HG02970 (cell line): ENCODE measurements at regions not wholly inside any gene's neighbourhood (a gene's known extent, or its start where the extent isn't known, plus 50 kb on each side); places are given as distances from the start of the nearest gene placed in this dataset.
"Not testable (repeated sequence)": the region's sequence is repeated elsewhere in the genome, so short reads cannot be mapped to it uniquely, and the experiment has no call there.

ENCODE experiments used
- ATAC-seq: cut with Tn5 transposase; IDR thresholded peaks from one replicate; pipeline ENCODE4 v1.9.1; 2021; ENCODE audit warnings: mild to moderate bottlenecking, moderate library complexity, moderate number of reproducible peaks; ENCODE audit not compliant: unreplicated experiment, low FRiP score

DNA sequence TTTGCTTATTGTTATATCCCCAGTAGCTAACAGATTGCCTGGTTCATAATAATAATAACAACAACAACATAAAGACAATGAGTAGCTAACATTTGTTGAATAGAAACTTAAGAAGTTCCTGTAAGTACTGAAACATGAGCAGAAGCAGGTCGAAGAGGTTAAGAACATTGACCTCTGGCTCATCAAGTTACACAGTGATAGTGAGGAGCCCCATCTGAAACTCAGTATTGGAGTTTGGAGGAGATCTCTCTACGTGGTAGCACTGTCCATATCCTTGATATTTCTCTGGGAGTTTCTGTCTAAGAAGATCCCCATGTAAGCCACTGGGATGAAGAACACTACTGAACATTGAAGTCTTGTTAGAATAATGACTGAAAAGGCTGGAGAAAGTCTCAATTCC is 600.4 kb downstream of the RFPL4B start:
- no peak for ATAC-seq

DNA sequence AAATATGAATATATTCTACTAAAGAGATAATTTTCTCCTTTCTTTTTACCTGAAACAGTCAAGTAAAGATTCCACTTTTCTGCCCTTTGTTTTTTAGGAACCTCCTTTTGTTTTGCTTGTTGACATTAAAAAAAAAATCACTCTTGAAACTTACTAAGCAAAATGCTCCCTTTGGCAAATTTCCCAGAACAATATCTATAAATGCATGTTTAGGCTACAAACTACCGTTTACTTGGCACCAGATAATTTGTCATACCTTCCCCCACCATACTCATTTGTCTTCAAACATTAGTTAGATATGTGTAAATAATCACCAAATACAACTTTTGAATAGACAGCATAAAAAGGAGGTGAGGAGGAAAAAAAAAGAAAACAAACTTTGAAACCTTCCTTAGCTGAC is 604.7 kb downstream of the RFPL4B start:
- ATAC-seq = no peak

GRCh38 chr6:112955743-112956142 is 608.6 kb downstream of the RFPL4B start:
- not testable (repeated sequence) for ATAC-seq

DNA sequence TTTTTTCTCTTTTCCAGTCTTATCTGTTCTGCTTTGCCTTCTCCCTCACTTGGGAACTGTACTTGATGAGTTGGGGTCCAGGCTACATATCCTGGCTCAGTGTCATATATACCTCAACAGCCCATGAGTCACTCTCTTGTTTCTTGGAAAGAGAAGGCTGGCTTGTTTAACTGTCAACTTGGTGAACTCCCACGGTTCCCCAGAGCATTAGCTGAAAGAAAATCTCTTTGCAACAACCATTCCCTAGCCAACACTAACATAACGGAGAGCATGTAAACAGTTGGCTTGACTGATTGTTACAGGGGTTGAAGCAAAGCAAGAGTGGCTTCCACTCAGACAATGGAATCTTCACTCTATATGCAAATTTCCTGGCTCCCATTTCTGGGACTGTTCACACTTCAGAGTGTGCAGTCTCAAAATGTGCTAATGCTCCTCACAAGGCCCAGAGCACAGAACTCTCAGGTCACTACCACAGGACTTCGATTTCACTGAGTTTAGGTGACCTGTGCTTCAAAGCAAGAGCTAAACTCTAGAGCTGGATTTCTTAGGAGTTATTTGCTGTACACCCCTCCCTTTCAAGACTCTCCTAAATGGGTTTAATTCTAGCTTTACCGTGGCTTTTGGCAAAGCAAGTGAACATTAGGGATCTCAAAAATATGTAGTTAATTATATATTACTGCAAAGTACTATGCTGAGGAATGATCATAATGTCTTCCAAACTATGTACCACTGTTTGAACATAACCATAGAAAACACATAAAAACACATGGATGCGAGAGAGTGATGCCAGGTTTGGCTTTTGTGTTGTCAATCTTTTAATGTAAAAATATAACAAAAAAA is 609.8 kb downstream of the RFPL4B start:
- ATAC-seq = no peak

GRCh38 chr6:112957536-112957916 is 610.4 kb downstream of the RFPL4B start:
- no peak for ATAC-seq

- ATAC-seq = not testable (repeated sequence)
Measured at GRCh38 chr6:112960130-112960529, 613.0 kb downstream of the RFPL4B start.

DNA sequence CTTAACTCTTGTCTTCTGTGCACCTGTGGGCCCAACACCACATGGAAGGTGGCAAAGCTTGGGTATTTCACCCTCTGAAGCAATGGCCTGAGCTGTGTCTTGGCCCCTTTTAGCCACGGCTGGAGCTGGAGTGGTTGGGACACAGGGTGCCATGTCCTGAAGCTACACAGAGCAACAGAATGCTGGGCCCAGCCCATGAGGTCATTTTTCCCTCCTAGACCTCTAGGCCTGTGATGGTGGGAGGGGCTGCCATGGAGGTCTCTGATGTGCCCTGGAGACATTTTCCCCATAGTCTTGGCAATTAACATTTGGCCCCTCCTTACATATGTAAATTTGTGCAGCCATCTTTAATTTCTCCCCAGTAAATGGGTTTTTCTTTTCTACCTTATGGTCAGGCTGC is 620.8 kb downstream of the RFPL4B start:
- ATAC-seq = no peak

DNA sequence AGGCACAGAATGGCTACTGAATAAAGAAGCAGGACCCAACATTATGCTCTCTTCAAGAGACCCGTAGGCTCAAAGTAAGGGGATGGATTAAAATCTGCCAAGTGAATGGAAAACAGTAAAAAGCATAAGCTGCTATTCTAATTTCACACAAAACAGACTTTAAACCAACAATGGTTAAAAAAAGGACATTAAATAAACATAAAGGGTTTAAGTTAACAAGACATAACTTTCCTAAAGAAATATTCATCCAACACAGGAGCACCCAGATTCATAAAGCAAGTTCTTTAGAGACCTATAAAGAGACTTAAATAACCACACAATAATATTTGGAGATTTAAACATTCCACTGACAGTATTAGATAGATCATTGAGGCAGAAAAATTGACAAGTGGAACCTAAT is 624.5 kb downstream of the RFPL4B start:
- no peak for ATAC-seq

DNA sequence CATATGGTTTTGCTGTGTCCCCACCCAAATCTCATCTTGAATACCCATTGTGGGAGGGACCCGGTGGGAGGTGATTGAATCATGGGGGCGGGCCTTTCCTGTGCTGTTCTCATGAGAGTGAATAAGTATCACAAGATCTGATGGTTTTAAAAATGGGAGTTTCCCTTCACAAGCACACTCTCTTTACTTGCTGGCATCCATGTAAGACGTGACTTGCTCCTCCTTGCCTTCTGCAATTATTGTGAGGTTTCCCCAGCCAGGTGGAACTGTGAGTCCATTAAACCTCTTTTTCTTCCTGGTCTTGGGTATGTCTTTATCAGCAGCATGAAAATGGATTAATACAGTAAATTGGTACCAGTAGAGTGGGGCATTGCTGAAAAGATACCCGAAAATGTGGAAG is 627.8 kb downstream of the RFPL4B start:
- ATAC-seq = not testable (repeated sequence)

- ATAC-seq = not testable (repeated sequence)
Measured at GRCh38 chr6:112976579-112976978, 629.4 kb downstream of the RFPL4B start.

- ATAC-seq = no peak
Measured at GRCh38 chr6:112979830-112980229, 632.7 kb downstream of the RFPL4B start.

- no peak for ATAC-seq
Measured at GRCh38 chr6:112980676-112981075, 633.5 kb downstream of the RFPL4B start.

DNA sequence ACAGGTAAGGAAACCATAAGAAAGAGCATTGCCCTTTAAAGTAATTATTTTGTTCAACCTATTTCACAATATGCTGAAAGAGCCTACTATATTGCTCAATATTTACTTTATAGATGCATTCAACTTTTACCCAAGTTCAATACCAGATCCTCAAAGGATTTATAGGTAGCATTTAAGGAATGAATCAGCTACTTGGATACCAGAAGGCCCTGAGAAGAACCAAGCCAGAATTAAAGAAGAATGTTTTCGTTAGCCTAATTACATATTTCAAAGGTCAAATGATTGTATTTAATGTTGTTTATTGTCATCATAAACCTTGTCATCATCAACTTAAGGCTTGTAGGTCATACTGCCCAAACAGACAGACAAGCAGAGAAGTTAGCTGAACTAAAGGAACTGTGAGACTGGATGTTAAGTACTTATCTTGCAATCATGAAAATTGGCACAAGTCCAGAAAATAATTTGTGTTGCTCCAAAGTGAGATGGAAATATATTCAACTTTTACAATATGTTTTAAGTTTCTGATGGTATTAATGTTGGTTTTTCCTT is 636.7 kb downstream of the RFPL4B start:
- no peak for ATAC-seq

- no peak for ATAC-seq
Measured at GRCh38 chr6:112984899-112985298, 637.8 kb downstream of the RFPL4B start.

DNA sequence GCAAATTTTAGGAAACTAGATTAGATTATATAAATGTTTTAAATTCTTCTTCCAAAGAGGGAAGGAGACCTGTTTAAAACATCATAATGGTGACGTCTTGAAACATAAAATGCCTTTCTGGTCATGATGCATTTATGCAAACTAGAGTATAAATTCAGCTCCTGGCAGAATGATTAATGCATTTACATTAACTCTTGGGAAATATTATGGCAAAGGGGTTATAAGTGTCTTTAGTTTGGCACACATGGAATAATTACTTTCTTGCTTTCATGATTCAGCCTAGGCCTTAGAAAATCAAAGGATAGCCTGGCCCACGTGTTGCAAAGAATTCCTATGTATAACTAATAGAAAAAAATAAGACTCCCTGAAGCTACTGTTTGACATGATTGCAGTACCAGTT is 639.2 kb downstream of the RFPL4B start:
- ATAC-seq = no peak

DNA sequence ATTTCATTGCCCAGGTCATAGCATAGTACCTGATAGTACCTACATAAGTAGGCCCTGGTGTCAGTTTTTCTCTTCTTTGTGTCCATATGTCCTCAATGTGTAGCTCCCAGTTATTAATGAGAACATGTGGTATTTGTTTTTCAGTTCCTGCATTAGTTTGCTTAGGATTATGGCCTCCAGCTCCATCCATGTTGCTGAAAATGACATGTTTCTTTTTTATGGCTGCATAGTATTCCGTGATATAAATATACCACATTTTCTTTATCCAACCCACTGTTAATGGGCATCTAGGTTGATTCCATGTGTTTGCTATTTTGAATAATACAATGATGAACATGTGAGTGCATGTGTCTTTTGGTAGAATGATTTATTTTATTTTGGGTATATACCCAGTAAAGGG is 641.6 kb downstream of the RFPL4B start:
- no peak for ATAC-seq

- no peak for ATAC-seq
Measured at GRCh38 chr6:112990971-112991370, 643.8 kb downstream of the RFPL4B start.

DNA sequence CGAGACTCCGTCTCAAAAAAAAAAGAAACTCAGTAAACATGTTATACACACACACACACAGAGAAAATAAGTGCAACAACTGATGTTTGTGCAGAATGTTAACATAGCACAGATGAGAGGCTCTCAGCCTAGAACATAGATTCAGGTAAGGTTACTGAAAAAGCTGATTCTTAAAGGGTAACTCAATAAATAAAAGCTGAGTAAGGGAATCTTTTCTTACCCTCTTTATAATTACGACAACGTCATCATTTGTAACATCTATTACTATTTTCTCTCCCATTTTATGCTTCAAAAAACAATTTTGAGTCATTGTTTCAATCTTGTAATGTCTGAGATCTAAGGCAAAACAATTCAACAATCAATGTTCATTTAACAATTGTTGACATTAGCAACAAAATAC is 644.8 kb downstream of the RFPL4B start:
- ATAC-seq = no peak

- no peak for ATAC-seq
Measured at GRCh38 chr6:112997421-112998085, 650.4 kb downstream of the RFPL4B start.

DNA sequence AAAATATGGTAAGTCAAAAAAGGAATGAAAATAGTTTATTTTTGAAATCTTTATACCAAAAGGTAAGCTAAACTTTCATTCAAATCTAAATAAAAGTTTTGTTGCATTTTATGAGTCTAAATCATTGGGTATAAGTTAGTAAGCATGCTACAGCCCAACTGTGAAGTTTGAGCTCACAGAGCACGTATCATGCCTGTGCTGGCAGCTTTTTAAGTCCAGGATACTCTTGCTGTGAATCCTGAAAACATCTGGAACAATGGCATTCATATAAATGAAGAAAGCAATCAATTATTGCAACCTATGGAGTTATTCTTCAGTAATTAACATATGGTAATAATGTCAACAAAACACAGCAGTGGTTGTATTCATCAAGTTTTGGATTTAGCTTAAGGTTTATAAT is 656.9 kb downstream of the RFPL4B start:
- ATAC-seq = no peak

DNA sequence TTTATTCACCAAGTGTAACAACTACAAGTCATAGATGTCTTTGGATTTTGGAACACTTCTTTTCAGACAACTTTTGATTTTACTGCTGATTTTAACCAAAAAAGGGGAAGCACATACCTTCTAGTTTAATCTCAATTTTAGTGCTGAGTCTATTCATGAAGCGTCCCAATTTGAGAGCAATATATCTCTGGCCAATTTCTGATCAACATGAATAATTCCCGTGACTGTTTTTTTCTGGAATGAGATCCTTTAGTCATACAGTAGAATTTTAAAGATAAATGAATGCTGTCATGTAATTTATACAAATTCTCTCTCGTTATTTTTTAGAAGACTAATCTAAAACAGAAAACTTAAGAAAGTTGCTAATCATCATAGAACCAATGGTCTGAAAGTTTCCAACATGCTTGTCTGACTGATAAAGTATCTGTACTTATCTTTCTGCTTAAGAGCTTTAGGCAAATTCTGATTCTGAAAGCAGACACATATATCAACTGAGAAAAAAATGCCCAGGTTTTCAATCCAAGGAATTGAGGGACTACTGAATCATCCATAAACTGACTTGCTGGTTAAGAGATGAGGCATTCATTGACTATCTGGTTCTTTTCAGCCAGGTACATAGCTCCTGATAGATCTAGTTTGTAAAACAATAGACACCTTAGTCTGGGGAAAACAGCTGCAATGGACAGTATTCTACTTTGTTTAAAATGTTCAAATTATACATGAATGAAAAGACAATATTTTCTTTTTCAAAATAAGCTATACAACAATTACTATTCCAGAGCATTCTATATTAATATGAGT is 657.5 kb downstream of the RFPL4B start:
- ATAC-seq = no peak
